SU-DHL-6 (cell line): ENCODE measurements at regions not wholly inside any gene's neighbourhood (a gene's known extent, or its start where the extent isn't known, plus 50 kb on each side); places are given as distances from the start of the nearest gene placed in this dataset.

Experiments used
- H2AFZ ChIP-seq: fragments of 200-600 bp; sonication (generic); 2 replicates; pipeline ENCODE4 v1.6.1; 2014; ENCODE audit warnings: low read depth, mild to moderate bottlenecking, moderate library complexity, mixed read lengths, antibody characterized with exemption, low read length; ENCODE audit not compliant: severe bottlenecking
- H3F3A ChIP-seq: fragments of 200-600 bp; shearing (Covaris generic); 2 replicates; pipeline ENCODE4 v1.6.0; 2016; ENCODE audit warnings: antibody characterized with exemption, mild to moderate bottlenecking; ENCODE audit not compliant: insufficient read depth
- H3K27ac ChIP-seq: fragments of 200-600 bp; sonication (generic); 2 replicates; pipeline ENCODE4 v1.5.1; 2016; ENCODE audit warnings: low read depth, mild to moderate bottlenecking, low read length, moderate library complexity, mixed read lengths
- H3K27me3 ChIP-seq: fragments of 200-600 bp; sonication (generic), shearing (Covaris generic); 2 replicates; pipeline ENCODE4 v1.6.0; 2014; ENCODE audit warnings: mild to moderate bottlenecking, low read length
- H3K36me3 ChIP-seq: fragments of 200-600 bp; sonication (generic); 2 replicates; pipeline ENCODE4 v1.6.1; 2014; ENCODE audit warnings: mild to moderate bottlenecking, low read length, mixed read lengths
- H3K4me2 ChIP-seq: fragments of 300-600, 200-600 bp; shearing (Covaris generic), sonication (generic); 2 replicates; pipeline ENCODE4 v1.6.0; 2014; ENCODE audit warnings: low read length, low read depth, mild to moderate bottlenecking; ENCODE audit not compliant: poor library complexity, severe bottlenecking
- H3K4me3 ChIP-seq: fragments of 200-600 bp; sonication (generic); 2 replicates; pipeline ENCODE4 v1.5.1; 2014; ENCODE audit warnings: antibody characterized with exemption, low read length, mild to moderate bottlenecking, mixed read lengths; ENCODE audit not compliant: insufficient read depth, poor library complexity, severe bottlenecking
- H3K79me2 ChIP-seq: fragments of 200-600 bp; sonication (generic); 2 replicates; pipeline ENCODE4 v1.6.1; 2014; ENCODE audit warnings: mild to moderate bottlenecking, low read length, moderate library complexity; ENCODE audit not compliant: insufficient read depth
- H3K9ac ChIP-seq: fragments of 200-600 bp; sonication (generic); 2 replicates; pipeline ENCODE4 v1.7.0; 2014; ENCODE audit warnings: mild to moderate bottlenecking, low read length
- H3K9me2 ChIP-seq: fragments of 200-600 bp; sonication (generic); replicated peaks from 2 replicates; pipeline ENCODE4 v1.6.1; 2014; ENCODE audit warnings: low read length; ENCODE audit not compliant: insufficient read depth
- H3K9me3 ChIP-seq: fragments of 200-600 bp; sonication (generic); 2 replicates; pipeline ENCODE4 v1.6.1; 2014; ENCODE audit warnings: low read length, mixed read lengths; ENCODE audit not compliant: insufficient read depth
- H4K20me1 ChIP-seq: fragments of 200-600 bp; sonication (generic); 2 replicates; pipeline ENCODE4 v1.6.1; 2014; ENCODE audit warnings: low read depth, mild to moderate bottlenecking, antibody characterized with exemption, low read length, moderate library complexity, mixed read lengths
- CTCF ChIP-seq: fragments of 200-600 bp; sonication (generic); IDR thresholded peaks from one replicate; pipeline ENCODE4 v1.5.1; 2017; ENCODE audit warnings: antibody characterized with exemption, mild to moderate bottlenecking, low read length, moderate library complexity; ENCODE audit not compliant: insufficient read depth, poor library complexity, severe bottlenecking
- EZH2phosphoT487 ChIP-seq: fragments of 200-600 bp; sonication (generic), shearing (Covaris generic); conservative IDR thresholded peaks from 2 replicates; pipeline ENCODE4 v1.6.1; 2018; ENCODE audit warnings: mild to moderate bottlenecking, antibody characterized with exemption, low read length, moderate library complexity, mixed read lengths

- Histone ChIP-seq H3K4me3 (no peak overlapping the region), H4K20me1 (no peaks in the 10 kb centered on the region), H3K36me3 (no peaks in the 10 kb centered on the region), H3K9me2 (no peaks in the 10 kb centered on the region), H3F3A (no peaks in the 10 kb centered on the region), H3K27me3 (no peaks in the 10 kb centered on the region), H3K79me2 (no peaks in the 10 kb centered on the region), H3K4me2 (no peak overlapping the region), H2AFZ (no peak overlapping the region), H3K27ac (no peak overlapping the region), H3K9me3 (no peaks in the 10 kb centered on the region), H3K9ac (no peak overlapping the region)
- no peak for TF ChIP-seq CTCF
- no peak for TF ChIP-seq EZH2phosphoT487
These were observed 90.9 kb upstream of the ROBO2 start for GRCh38 chr3:76949033-76949432.

DNA sequence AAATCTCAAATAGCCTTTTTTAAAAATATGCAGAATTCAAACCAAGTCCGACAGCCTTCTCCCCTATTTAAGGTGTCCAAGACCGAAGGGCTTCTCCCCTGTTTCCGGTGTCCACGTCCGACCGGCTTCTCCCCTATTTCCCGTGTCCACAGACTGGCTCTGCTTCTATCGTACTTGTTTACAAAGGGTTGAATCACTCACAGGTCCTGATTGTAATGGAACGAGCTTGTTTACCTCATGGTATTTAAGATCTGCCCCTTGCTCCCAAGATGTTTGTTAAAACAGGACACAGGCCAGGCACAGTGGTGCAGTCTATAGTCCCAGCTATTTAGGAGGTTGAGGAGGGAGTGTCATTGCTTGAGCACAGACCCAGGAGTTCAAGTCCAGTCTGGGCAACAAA is 90.4 kb upstream of the ROBO2 start:
- no peaks in the 10 kb centered on the region for H3K79me2 ChIP-seq
- no peak overlapping the region for H3K4me2 ChIP-seq
- TF ChIP-seq EZH2phosphoT487, result no peak
- no peak for TF ChIP-seq CTCF
- no peaks in the 10 kb centered on the region for H4K20me1 ChIP-seq
- H3K9ac ChIP-seq, result no peak overlapping the region
- H3K27ac ChIP-seq, result no peak overlapping the region
- H3F3A ChIP-seq, result no peaks in the 10 kb centered on the region
- H3K9me3 ChIP-seq, result no peaks in the 10 kb centered on the region
- no peaks in the 10 kb centered on the region for H3K27me3 ChIP-seq
- no peak overlapping the region for H3K4me3 ChIP-seq
- no peak overlapping the region for H2AFZ ChIP-seq
- no peaks in the 10 kb centered on the region for H3K9me2 ChIP-seq
- H3K36me3 ChIP-seq, result no peaks in the 10 kb centered on the region

- Histone ChIP-seq H3K9me3 (no peaks in the 10 kb centered on the region), H3K36me3 (no peaks in the 10 kb centered on the region), H3K4me2 (no peak overlapping the region), H3F3A (no peaks in the 10 kb centered on the region), H3K9me2 (no peaks in the 10 kb centered on the region), H3K4me3 (no peak overlapping the region), H3K27me3 (no peaks in the 10 kb centered on the region), H2AFZ (no peak overlapping the region), H3K9ac (no peak overlapping the region), H3K79me2 (no peaks in the 10 kb centered on the region), H4K20me1 (no peaks in the 10 kb centered on the region), H3K27ac (no peak overlapping the region)
- TF ChIP-seq CTCF (no peak), EZH2phosphoT487 (no peak)
These were observed 89.3 kb upstream of the ROBO2 start for GRCh38 chr3:76950590-76950989.

DNA sequence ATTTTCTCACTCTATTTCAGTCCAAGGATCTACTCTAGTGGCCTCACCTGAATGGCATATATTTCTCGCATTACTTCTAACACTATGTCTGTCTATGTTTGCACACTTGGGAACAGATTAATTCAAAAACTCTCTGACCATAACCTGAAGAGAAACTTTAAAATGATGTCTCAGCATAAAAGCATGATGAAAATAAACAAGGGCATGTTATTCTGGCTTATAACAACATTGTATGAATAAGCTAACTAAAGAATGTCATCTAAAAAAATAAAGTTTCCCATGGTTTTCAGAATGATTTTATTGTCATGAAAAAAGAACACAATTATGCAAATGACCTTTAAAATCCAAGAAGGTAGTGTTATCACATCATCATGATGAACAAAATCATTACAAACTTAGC is 85.5 kb upstream of the ROBO2 start:
- no peak overlapping the region for H3K9ac ChIP-seq
- H3F3A ChIP-seq, result no peaks in the 10 kb centered on the region
- H3K9me3 ChIP-seq, result no peaks in the 10 kb centered on the region
- TF ChIP-seq CTCF (no peak), EZH2phosphoT487 (no peak)
- H4K20me1 ChIP-seq, result no peaks in the 10 kb centered on the region
- H3K27me3 ChIP-seq, result no peaks in the 10 kb centered on the region
- H3K36me3 ChIP-seq, result no peaks in the 10 kb centered on the region
- H3K4me2 ChIP-seq, result no peak overlapping the region
- no peak overlapping the region for H3K27ac ChIP-seq
- no peaks in the 10 kb centered on the region for H3K9me2 ChIP-seq
- no peak overlapping the region for H3K4me3 ChIP-seq
- no peaks in the 10 kb centered on the region for H3K79me2 ChIP-seq
- no peak overlapping the region for H2AFZ ChIP-seq
